ENCODE measurements at regions not wholly inside any gene's neighbourhood (a gene's known extent, or its start where the extent isn't known, plus 50 kb on each side); places are given as distances from the start of the nearest gene placed in this dataset.
"Not testable (repeated sequence)": the region's sequence is repeated elsewhere in the genome, so short reads cannot be mapped to it uniquely, and the experiment has no call there.

- no peak for DNase-seq
These were observed 113.3 kb upstream of the SHISA3 start for GRCh38 chr4:42284030-42284429.

- not testable (repeated sequence) for DNase-seq
These were observed 108.4 kb upstream of the SHISA3 start for GRCh38 chr4:42288876-42289275.

- DNase-seq, result not testable (repeated sequence)
These were observed 105.1 kb upstream of the SHISA3 start for GRCh38 chr4:42292192-42292591.

GRCh38 chr4:42293967-42294813, 103.1 kb upstream of the SHISA3 start:
- DNase-seq, result no peak

GRCh38 chr4:42296196-42296595, 101.1 kb upstream of the SHISA3 start:
- DNase-seq, result no peak

- peak; percentile 31 for DNase-seq
These were observed 94.9 kb upstream of the SHISA3 start for GRCh38 chr4:42302348-42302747.

GRCh38 chr4:42306221-42307109, 90.8 kb upstream of the SHISA3 start:
- DNase-seq, result no peak

GRCh38 chr4:42308247-42308646, 89.0 kb upstream of the SHISA3 start:
- DNase-seq, result no peak

GRCh38 chr4:42309361-42310260, 87.7 kb upstream of the SHISA3 start:
- DNase-seq, result no peak

GRCh38 chr4:42310358-42310757, 86.9 kb upstream of the SHISA3 start:
- no peak for DNase-seq

GRCh38 chr4:42310806-42311205, 86.5 kb upstream of the SHISA3 start:
- no peak for DNase-seq

GRCh38 chr4:42311591-42311990, 85.7 kb upstream of the SHISA3 start:
- DNase-seq, result no peak

GRCh38 chr4:42313420-42313819, 83.9 kb upstream of the SHISA3 start:
- DNase-seq, result not testable (repeated sequence)

- DNase-seq, result no peak
These were observed 83.4 kb upstream of the SHISA3 start for GRCh38 chr4:42313872-42314271.

GRCh38 chr4:42315231-42315630, 82.1 kb upstream of the SHISA3 start:
- DNase-seq, result no peak

GRCh38 chr4:42320822-42321388, 76.4 kb upstream of the SHISA3 start:
- no peak for DNase-seq

GRCh38 chr4:42326040-42326439, 71.2 kb upstream of the SHISA3 start:
- no peak for DNase-seq

- no peak for DNase-seq
These were observed 70.8 kb upstream of the SHISA3 start for GRCh38 chr4:42326524-42326923.

- no peak for DNase-seq
These were observed 70.0 kb upstream of the SHISA3 start for GRCh38 chr4:42327323-42327722.

- DNase-seq, result no peak
These were observed 68.3 kb upstream of the SHISA3 start for GRCh38 chr4:42328978-42329377.

GRCh38 chr4:42329421-42329820, 67.9 kb upstream of the SHISA3 start:
- no peak for DNase-seq

All from renal pelvis (tissue), 1 donor.